Endodermal cell (in vitro differentiated cells): ENCODE measurements at regions not wholly inside any gene's neighbourhood (a gene's known extent, or its start where the extent isn't known, plus 50 kb on each side); places are given as distances from the start of the nearest gene placed in this dataset.

Experiments used
- DNase-seq: peaks from one replicate; pipeline ENCODE4 v3.0.0-alpha.2; 2017
- H3K27ac ChIP-seq: 2 replicates; pipeline ENCODE4 v1.5.1; 2013; ENCODE audit warnings: mild to moderate bottlenecking, low read depth, low read length, moderate library complexity
- H3K27me3 ChIP-seq: 2 replicates; pipeline ENCODE4 v1.6.1; 2013; ENCODE audit warnings: mild to moderate bottlenecking, low read length, moderate library complexity; ENCODE audit not compliant: insufficient read depth, control insufficient read depth, poor library complexity, severe bottlenecking
- H3K36me3 ChIP-seq: 2 replicates; pipeline ENCODE4 v1.7.0; 2013; ENCODE audit warnings: mild to moderate bottlenecking, low read length, moderate library complexity; ENCODE audit not compliant: control insufficient read depth, insufficient read depth
- H3K4me1 ChIP-seq: one replicate; pipeline ENCODE4 v1.7.0; 2013; ENCODE audit warnings: low read length; ENCODE audit not compliant: control insufficient read depth, insufficient read depth
- H3K4me3 ChIP-seq: 2 replicates; pipeline ENCODE4 v1.5.1; 2013; ENCODE audit warnings: mild to moderate bottlenecking, low read length, moderate library complexity
- H3K9ac ChIP-seq: 2 replicates; pipeline ENCODE4 v1.6.1; 2013; ENCODE audit warnings: mild to moderate bottlenecking, low read length, moderate library complexity; ENCODE audit not compliant: poor library complexity, severe bottlenecking; ENCODE audit errors: extremely low read depth
- H3K9me3 ChIP-seq: 2 replicates; pipeline ENCODE4 v1.6.1; 2013; ENCODE audit warnings: mild to moderate bottlenecking, low read length, moderate library complexity; ENCODE audit not compliant: control insufficient read depth
- H3K27ac Mint-ChIP-seq: 2 replicates; pipeline ENCODE4 v1.8.0; 2020; ENCODE audit warnings: mixed read lengths
- H3K27me3 Mint-ChIP-seq: 2 replicates; pipeline ENCODE4 v1.8.0; 2021; ENCODE audit warnings: mild to moderate bottlenecking, mixed read lengths; ENCODE audit not compliant: insufficient read depth
- H3K36me3 Mint-ChIP-seq: 2 replicates; pipeline ENCODE4 v1.8.0; 2020; ENCODE audit warnings: low read depth, mixed read lengths
- H3K4me1 Mint-ChIP-seq: 2 replicates; pipeline ENCODE4 v1.8.0; 2020; ENCODE audit warnings: mixed read lengths
- H3K4me3 Mint-ChIP-seq: 2 replicates; pipeline ENCODE4 v1.8.0; 2020; ENCODE audit warnings: mild to moderate bottlenecking, moderate library complexity, mixed read lengths
- H3K9me3 Mint-ChIP-seq: 2 replicates; pipeline ENCODE4 v1.8.0; 2020; ENCODE audit warnings: mild to moderate bottlenecking, mixed read lengths
- CTCF ChIP-seq: fragments of 200-600 bp; sonication (generic); conservative IDR thresholded peaks from 2 replicates; pipeline ENCODE4 v1.5.0; 2021; ENCODE audit warnings: antibody characterized with exemption, mild to moderate bottlenecking
- WGBS, 2 experiments: methylation state at CpG; one replicate each; pipeline versions ENCODE4 v1.1.5 to v1.1.7; 2013; ENCODE audit warnings: missing lambda C conversion rate in 2 of 2, mixed read lengths in 1 of 2; ENCODE audit not compliant: insufficient coverage in 1 of 2, insufficient read length in 1 of 2; 5-methylcytosine and 5-hydroxymethylcytosine counted together

GRCh38 chr2:75344146-75344545 is 144.8 kb upstream of the TACR1 start:
- Histone ChIP-seq H3K9me3 (no peaks in the 10 kb centered on the region), H3K4me1 (peaks cover 6% of the 10 kb centered on the region), H3K27ac (no peak overlapping the region), H3K36me3 (no peaks in the 10 kb centered on the region), H3K27me3 (no peaks in the 10 kb centered on the region), H3K9ac (no peak overlapping the region), H3K4me3 (no peak overlapping the region)
- no peak for DNase-seq
- WGBS, 2 experiments: 64 to 100% methylated on average over 1 of the region's 1 CpG
- Mint-ChIP-seq H3K4me1 (peaks cover 15% of the 10 kb centered on the region), H3K27me3 (peaks cover 2% of the 10 kb centered on the region), H3K36me3 (no peaks in the 10 kb centered on the region), H3K27ac (no peak overlapping the region), H3K9me3 (no peaks in the 10 kb centered on the region), H3K4me3 (no peak overlapping the region)
- TF ChIP-seq CTCF: no peak

GRCh38 chr2:75342504-75343175 is 143.3 kb upstream of the TACR1 start:
- no peaks in the 10 kb centered on the region for H3K36me3 ChIP-seq
- H3K4me3 ChIP-seq: no peak overlapping the region
- no peak overlapping the region for H3K9ac ChIP-seq
- 85% methylated on average over 1 of the region's 1 CpG; no CpG with 5 or more reads in 1 of the 2 experiments for WGBS, 2 experiments
- H3K27ac ChIP-seq: no peak overlapping the region
- no peaks in the 10 kb centered on the region for H3K36me3 Mint-ChIP-seq
- H3K27me3 Mint-ChIP-seq: peaks cover 2% of the 10 kb centered on the region
- H3K9me3 ChIP-seq: no peaks in the 10 kb centered on the region
- no peaks in the 10 kb centered on the region for H3K27me3 ChIP-seq
- no peak overlapping the region for H3K27ac Mint-ChIP-seq
- H3K4me1 Mint-ChIP-seq: peaks cover 15% of the 10 kb centered on the region
- DNase-seq: no peak
- H3K4me3 Mint-ChIP-seq: no peak overlapping the region
- no peaks in the 10 kb centered on the region for H3K9me3 Mint-ChIP-seq
- no peak for TF ChIP-seq CTCF
- peaks cover 6% of the 10 kb centered on the region for H3K4me1 ChIP-seq

GRCh38 chr2:75340560-75340959 is 141.2 kb upstream of the TACR1 start:
- Mint-ChIP-seq H3K4me3 (no peak overlapping the region), H3K4me1 (peaks cover 19% of the 10 kb centered on the region), H3K27me3 (no peaks in the 10 kb centered on the region), H3K36me3 (no peaks in the 10 kb centered on the region), H3K27ac (no peak overlapping the region), H3K9me3 (no peaks in the 10 kb centered on the region)
- no peak for TF ChIP-seq CTCF
- Histone ChIP-seq H3K27me3 (no peaks in the 10 kb centered on the region), H3K9me3 (no peaks in the 10 kb centered on the region), H3K9ac (no peak overlapping the region), H3K27ac (no peak overlapping the region), H3K4me3 (no peak overlapping the region), H3K4me1 (peaks cover 6% of the 10 kb centered on the region), H3K36me3 (no peaks in the 10 kb centered on the region)
- 93 to 100% methylated on average over 2 to 3 of the region's 3 CpGs for WGBS, 2 experiments
- no peak for DNase-seq
